Stomach (tissue), 4 donors: ENCODE measurements at regions not wholly inside any gene's neighbourhood (a gene's known extent, or its start where the extent isn't known, plus 50 kb on each side); places are given as distances from the start of the nearest gene placed in this dataset.

Experiments used
- CTCF ChIP-seq, 7 experiments: fragments of 450-650 bp in 4 of 7; fragments of 200-600 bp in 3 of 7; sonication (generic) in 3 of 7; IDR thresholded peaks; one replicate each; pipeline ENCODE4 v1.5.1; 2016 to 2019; ENCODE audit warnings: antibody characterized with exemption in 7 of 7, control low read depth in 2 of 7, mild to moderate bottlenecking in 1 of 7
- POLR2A ChIP-seq, 4 donors: fragments of 450-650 bp; IDR thresholded peaks; one replicate each; pipeline ENCODE4 v1.6.1; 2016; ENCODE audit warnings: antibody characterized with exemption in 4 of 4, control low read depth in 2 of 4, mild to moderate bottlenecking in 1 of 4, moderate library complexity in 1 of 4
- POLR2AphosphoS5 ChIP-seq, 3 donors: sonication (generic); formaldehyde crosslinking; IDR thresholded peaks; one replicate each; pipeline ENCODE4 v1.6.1; 2016; ENCODE audit warnings: antibody characterized with exemption in 3 of 3

GRCh38 chr7:46168231-46168630, 247.2 kb upstream of the IGFBP3 start:
- TF ChIP-seq CTCF (IDR thresholded peaks at IDR 0.05) (no peak), POLR2AphosphoS5 (IDR thresholded peaks at IDR 0.05) (no peak), POLR2A (IDR thresholded peaks at IDR 0.05) (no peak)
